GM12878 (cell line): ENCODE measurements at regions not wholly inside any gene's neighbourhood (a gene's known extent, or its start where the extent isn't known, plus 50 kb on each side); places are given as distances from the start of the nearest gene placed in this dataset.

Experiments
- BCLAF1 ChIP-seq: fragments of 450-650 bp; IDR thresholded peaks from 2 replicates; pipeline ENCODE4 v1.6.1; 2017; ENCODE audit warnings: antibody characterized with exemption, mild to moderate bottlenecking, moderate library complexity
- BRCA1 ChIP-seq: IDR thresholded peaks from 2 replicates; pipeline ENCODE4 v1.6.1; 2011; ENCODE audit warnings: low read depth, low read length, improper control_type of control experiment
- CTCF ChIP-seq, 3 experiments: IDR thresholded peaks in 2 of 3; conservative IDR thresholded peaks in 1 of 3; 2 replicates each; pipeline ENCODE4 v1.5.1; 2011; ENCODE audit warnings: low read depth in 3 of 3, low read length in 3 of 3, mild to moderate bottlenecking in 3 of 3, control low read depth in 2 of 3, moderate library complexity in 2 of 3, inconsistent platforms in 1 of 3, mixed read lengths in 1 of 3; ENCODE audit not compliant: control insufficient read depth in 2 of 3, insufficient read depth in 1 of 3; ENCODE audit errors: extremely low read depth in 1 of 3
- E4F1 ChIP-seq: fragments of 450-650 bp; IDR thresholded peaks from 2 replicates; pipeline ENCODE4 v1.6.1; 2018; ENCODE audit warnings: borderline replicate concordance, mild to moderate bottlenecking; ENCODE audit not compliant: partially characterized antibody
- ETV6 ChIP-seq, 2 experiments: fragments of 450-650 bp in 1 of 2; IDR thresholded peaks in 1 of 2; conservative IDR thresholded peaks in 1 of 2; 2 replicates each; pipeline ENCODE4 v1.6.1; 2014; ENCODE audit warnings: antibody characterized with exemption in 1 of 2, borderline replicate concordance in 1 of 2, low read depth in 1 of 2, mild to moderate bottlenecking in 1 of 2, moderate library complexity in 1 of 2
- NR2C2 ChIP-seq: IDR thresholded peaks from 2 replicates; pipeline ENCODE4 v1.6.1; 2011; ENCODE audit warnings: borderline replicate concordance, low read depth; ENCODE audit not compliant: control insufficient read depth, insufficient read length
- RUNX3 ChIP-seq: IDR thresholded peaks from 2 replicates; pipeline ENCODE4 v1.6.1; 2012; ENCODE audit warnings: low read length, inconsistent platforms
- SMAD1 ChIP-seq: fragments of 450-650 bp; IDR thresholded peaks from 2 replicates; pipeline ENCODE4 v1.6.1; 2018; ENCODE audit warnings: mild to moderate bottlenecking, low read depth; ENCODE audit not compliant: partially characterized antibody
- SREBF2 ChIP-seq: IDR thresholded peaks from 2 replicates; pipeline ENCODE4 v1.6.1; 2012; ENCODE audit warnings: mild to moderate bottlenecking, low read length
- TBL1XR1 ChIP-seq: IDR thresholded peaks from 2 replicates; pipeline ENCODE4 v1.6.1; 2012; ENCODE audit warnings: low read depth, low read length, improper control_type of control experiment
- ZNF274 ChIP-seq: IDR thresholded peaks from one replicate; pipeline ENCODE4 v1.8.0; 2011; ENCODE audit not compliant: insufficient read length, insufficient read depth

GRCh38 chr14:48125654-48126053 lies 450.2 kb upstream of the MDGA2 start (continued):
- TF ChIP-seq BCLAF1 (no peak), TBL1XR1 (no peak), BRCA1 (no peak), SMAD1 (no peak), ZNF274 (no peak), ETV6 (conservative IDR thresholded peaks at IDR 0.05 in 1 of 2, IDR thresholded peaks at IDR 0.05 in 1 of 2; ENCODE audit: borderline replicate concordance in 1 of 2, low read depth in 1 of 2) (no peak), E4F1 (no peak), NR2C2 (no peak), RUNX3 (no peak), SREBF2 (no peak), CTCF (IDR thresholded peaks at IDR 0.05 in 2 of 3, conservative IDR thresholded peaks at IDR 0.05 in 1 of 3; ENCODE audit: control insufficient read depth in 2 of 3, extremely low read depth in 1 of 3, insufficient read depth in 1 of 3, low read depth in 3 of 3, low read length in 3 of 3) (no peak)
